Right ventricle myocardium inferior (tissue), 1 donor: ENCODE measurements at regions not wholly inside any gene's neighbourhood (a gene's known extent, or its start where the extent isn't known, plus 50 kb on each side); places are given as distances from the start of the nearest gene placed in this dataset.
"Not testable (repeated sequence)": the region's sequence is repeated elsewhere in the genome, so short reads cannot be mapped to it uniquely, and the experiment has no call there.

Source experiments
- ATAC-seq: fragments of 200-7000 bp; cut with Tn5 transposase; one replicate; pipeline ENCODE4 v1.9.1; 2020; ENCODE audit warnings: mild to moderate bottlenecking, moderate library complexity
- DNase-seq: peaks from one replicate; pipeline ENCODE4 v3.0.0; 2021; ENCODE audit errors: missing footprints
- intact Hi-C: fragments of 100-400 bp; cut with DNase I; formaldehyde crosslinking; loops from one replicate; pipeline ENCODE4 v1.11.0; 2022
- donor health status: DM: no; HTN: yes; CAD: no; lungs with severe emphysema.

DNA sequence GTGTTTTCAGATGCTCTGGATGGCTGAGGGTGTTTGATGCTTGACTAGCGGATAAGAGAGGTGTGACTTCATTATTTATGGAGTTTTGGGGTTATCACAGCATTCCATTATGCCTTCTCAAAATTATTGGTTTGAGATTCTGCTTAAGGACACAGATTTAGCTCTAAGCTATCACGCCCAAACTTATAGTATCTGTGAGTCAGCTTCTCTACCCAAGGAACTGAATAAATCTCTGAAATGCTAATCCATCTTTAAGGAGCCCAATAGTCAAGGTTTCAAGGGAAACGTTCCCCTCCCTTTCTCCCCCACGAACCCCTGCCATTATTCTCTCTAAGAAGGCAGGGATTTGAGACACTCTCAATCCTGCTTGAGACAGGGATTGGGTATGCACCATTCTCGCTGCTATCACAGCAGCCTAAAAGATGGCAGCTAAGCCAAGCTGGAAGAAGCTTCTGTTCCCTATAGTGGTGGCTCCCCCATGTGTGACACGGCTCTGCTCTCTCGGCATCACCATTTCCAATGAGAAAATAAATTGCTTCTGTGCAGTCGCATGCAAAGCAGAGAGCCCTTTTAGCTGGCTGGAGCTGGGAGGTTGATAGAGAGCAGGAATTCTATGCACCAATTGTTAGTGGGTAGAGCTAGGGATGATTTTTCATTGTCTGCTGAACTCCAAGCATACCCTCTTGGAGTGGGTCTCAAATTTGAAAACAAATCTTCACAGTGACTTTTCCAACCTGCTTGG lies 151.1 kb downstream of the IL20RB start:
- DNase-seq (no peak), ATAC-seq (no peak)
- intact Hi-C loops: loop anchor here (5.0 to 10.0 kb wide), 3 partner anchors 836 to 943 kb away; no protein-coding TSS in a partner anchor

DNA sequence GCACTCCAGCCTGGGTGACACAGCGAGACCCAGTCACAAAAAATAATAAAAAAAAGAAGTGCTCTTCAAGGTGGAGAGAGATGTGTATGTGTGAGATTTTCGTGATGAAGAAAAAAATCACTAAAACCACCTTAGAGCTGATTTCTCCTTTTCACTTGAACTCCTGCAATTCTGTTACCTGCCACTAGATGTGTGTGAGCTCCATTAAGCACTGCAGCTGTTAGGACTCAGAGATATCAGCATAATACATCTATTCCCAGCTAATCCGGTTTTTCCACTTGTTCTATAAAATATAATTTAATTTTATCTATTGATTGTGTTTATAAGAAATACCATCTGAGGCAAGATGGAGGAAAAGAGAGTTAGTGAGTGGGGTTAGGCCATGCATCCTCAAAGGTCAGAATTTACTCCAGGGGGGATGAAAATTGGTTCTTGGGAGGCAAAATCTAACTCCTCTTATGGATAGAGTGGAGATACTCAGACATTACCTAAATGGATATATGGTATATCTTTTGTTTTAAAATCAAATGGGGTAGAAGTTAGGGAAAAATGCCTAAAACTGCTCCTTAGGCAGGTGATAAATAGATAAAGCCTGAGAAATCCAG lies 152.7 kb downstream of the IL20RB start:
- ATAC-seq: no peak
- DNase-seq: no peak
- intact Hi-C loops: no loop called here

GRCh38 chr3:137111497-137111896 lies 153.7 kb downstream of the IL20RB start:
- DNase-seq (no peak), ATAC-seq (no peak)
- intact Hi-C loops: no loop called here

DNA sequence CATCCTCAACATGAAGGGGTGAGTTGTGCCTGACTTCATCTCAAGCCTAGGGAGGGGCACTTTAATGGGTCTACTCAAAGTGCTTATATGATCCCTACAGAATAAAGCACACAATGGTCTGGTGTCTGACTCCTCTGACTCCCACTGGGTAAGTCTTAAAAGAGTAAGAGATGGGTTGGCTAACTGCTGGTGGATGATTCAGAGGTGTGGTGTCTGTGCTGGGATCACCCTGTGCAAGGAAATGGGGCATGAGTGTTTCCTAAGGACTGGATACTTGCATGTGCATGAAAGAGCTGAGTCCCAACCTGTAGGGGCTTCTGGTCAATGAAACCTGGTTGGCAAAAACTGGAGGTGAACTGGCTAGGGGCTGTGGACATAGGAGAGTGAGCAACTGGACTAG lies 158.8 kb downstream of the IL20RB start:
- intact Hi-C loops: no loop called here
- no peak for DNase-seq
- ATAC-seq: no peak

- DNase-seq (peak; percentile 28), ATAC-seq (peak; percentile 20)
- intact Hi-C loops: no loop called here
Measured at GRCh38 chr3:137121704-137122314, 164.0 kb downstream of the IL20RB start.

DNA sequence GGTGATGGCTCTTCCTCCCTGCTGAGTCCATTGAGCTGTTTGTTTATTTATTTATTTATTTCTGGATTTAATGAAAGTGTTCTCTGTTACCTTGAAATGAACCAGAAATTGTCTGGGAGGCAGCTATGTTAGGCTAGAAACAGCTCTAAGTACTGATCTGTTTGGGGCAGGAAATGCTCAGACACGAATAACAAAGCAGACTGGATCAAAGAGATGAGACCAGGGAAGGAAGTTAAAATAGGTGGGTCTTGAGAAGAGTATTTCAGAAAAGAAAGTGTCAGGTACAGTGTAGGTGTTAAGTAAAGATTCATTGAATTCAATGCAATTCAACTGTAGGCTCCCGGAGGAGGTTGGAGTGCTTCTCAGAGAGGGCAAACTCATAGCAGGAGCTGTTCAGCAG lies 173.3 kb downstream of the IL20RB start:
- intact Hi-C loops: no loop called here
- DNase-seq: no peak
- no peak for ATAC-seq

DNA sequence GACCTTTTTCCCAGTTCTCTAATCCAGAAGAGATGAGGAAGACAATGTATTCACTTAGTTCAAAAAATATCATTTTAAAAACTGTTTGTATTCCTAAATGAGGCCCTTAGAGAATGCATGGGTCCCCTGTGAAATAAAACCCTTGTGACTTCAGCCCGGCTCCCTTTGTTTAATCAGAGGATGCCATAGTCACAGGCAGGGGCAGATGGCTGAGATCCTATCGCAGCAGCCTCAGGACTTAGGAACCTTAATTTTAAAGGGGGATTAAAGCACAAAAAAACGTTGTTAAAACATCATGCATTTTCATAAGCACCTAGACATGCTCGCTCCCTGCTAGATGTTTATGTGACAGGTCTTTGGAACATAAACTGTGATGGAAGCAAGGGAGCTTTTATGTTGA lies 176.6 kb downstream of the IL20RB start:
- DNase-seq (no peak), ATAC-seq (no peak)
- intact Hi-C loops: no loop called here

DNA sequence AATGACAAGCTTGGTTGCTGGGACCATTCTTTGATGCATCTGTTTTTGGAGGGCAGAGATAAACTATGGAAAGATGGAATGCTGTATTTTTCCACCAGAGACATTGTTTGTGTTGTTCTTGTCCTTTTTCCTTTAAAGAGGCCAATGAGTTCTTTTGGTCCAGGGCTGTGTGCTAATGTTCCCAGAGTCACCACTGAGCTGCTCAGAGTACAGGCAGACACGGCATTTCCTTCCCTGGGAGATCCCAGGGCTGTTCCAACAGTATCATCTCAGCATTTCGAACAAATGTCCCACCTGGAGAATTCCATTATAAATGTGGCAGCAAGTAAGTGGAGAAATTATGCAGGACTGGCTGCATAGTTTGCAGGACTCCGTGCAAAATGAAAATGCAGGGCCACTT lies 190.6 kb downstream of the IL20RB start:
- ATAC-seq: no peak
- DNase-seq: no peak
- intact Hi-C loops: no loop called here

DNA sequence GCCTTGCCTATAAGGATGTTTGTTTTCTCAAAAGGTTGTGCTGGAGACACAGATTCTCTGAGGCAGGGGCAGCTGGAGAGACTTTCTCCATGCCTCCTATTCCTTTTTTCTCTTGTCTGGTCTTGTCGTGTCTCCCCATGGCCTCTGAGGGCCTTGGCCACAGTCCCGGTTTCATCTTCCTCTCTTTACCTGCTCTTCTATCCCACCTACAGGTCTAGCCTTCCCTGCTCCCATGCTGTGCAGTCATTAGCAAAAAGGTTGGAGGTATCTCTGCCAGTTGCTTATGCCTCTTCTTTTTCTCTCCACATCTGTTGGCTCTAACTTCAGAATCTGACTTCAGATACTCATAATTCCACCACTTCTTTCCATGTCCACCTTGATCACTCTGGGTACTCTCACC lies 191.1 kb downstream of the IL20RB start:
- DNase-seq: no peak
- ATAC-seq: no peak
- intact Hi-C loops: no loop called here

DNA sequence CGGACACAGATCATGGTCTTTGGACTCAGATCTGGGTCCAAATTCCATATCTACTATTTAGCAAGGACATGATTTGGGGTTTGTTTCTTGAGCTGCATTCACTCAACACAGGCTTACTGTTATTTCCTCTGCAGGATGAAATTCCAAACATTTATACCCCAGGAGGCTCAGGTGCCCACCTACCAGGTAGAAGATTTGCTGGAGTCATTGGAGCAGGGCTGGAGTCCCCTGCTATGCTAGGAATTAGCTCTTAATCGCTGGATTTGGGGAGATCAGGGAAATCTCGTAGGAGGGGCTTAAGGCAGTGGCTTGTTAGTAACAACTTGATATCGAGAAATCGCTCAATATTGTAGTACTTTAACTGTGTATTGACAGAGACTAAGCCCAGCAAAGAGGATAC lies 193.0 kb downstream of the IL20RB start:
- ATAC-seq (no peak), DNase-seq (no peak)
- intact Hi-C loops: no loop called here

GRCh38 chr3:137153046-137153445 lies 195.3 kb downstream of the IL20RB start:
- intact Hi-C loops, DNase-seq, ATAC-seq: not testable (repeated sequence)

- intact Hi-C loops: no loop called here
- DNase-seq: no peak
- peak; percentile 93 for ATAC-seq
Measured at GRCh38 chr3:137163241-137163871, 205.6 kb downstream of the IL20RB start.

DNA sequence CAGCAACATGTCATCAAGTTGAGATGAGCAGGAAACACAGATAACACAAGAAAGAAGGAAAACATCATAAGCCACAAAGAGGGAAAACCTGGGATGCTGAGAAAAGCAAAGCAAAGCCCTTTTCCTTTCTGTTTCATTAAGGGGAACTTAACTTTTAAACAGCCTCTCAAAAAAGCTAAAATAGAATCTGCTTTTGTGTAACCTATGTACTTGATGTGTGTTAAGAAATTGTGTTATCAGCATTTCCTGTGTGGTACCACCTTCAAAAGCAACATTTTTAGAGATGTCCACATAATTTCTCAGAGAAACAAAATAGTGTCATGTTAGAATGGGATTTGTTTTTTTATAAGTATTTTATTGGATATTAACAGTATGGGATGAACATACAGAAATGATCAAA lies 206.2 kb downstream of the IL20RB start:
- DNase-seq (no peak), ATAC-seq (no peak)
- intact Hi-C loops: no loop called here

GRCh38 chr3:137165117-137165806 lies 207.5 kb downstream of the IL20RB start:
- DNase-seq: no peak
- intact Hi-C loops: no loop called here
- no peak for ATAC-seq

DNA sequence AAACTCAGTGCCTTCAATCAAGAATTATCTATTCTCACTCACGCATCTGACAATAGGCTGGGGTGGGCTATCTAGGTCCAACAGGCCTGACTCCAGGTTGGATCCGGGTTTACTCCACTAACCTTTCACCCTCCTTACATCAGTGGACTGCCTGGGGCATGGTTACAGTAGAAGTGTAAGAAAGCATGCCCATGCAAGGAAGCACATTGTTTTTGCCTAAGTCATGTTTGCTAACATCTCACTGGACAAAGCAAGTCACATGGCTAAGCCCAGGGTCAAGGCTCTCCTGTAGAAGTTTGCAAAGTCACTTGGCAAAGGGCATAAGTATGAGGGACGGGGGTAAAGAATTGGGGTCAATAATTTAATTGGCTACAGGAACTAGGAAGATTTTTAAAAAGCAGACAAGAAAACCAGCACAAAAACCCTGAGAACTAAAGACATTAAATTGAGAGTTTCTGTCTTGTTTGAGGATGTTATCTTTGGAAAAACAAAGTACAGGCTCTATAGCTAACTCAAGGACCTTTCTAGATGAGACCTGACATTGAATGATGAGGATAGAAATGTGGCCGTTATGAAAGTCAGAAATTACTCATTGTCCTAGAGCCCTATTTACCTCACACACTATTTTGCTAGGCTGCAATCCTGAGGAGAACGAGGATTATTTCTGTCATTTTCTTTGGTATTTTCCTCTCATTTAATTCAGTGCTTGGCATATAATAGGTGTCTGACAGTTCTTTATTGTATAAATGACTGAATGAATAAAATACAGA lies 214.2 kb downstream of the IL20RB start:
- intact Hi-C loops: no loop called here
- ATAC-seq (no peak), DNase-seq (no peak)

DNA sequence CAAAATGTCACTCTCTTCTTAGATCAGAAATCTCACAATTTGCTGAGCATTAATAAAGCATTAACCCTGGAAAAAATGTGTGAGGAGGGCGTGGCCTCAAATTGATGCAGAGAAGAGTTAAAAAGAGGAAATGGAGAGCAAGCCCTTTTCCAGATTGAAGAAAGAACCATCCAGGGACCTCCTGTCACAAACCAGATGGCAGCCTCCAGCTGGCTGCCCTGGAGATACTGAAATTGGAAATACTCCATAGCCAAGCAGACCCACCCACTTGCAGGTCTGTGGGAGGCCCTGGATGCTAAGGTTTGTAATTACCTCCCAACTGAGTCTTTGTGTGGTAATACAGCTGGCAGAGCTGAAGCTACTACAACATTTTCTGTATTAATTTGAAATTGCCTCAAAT lies 214.9 kb downstream of the IL20RB start:
- intact Hi-C loops: no loop called here
- DNase-seq (no peak), ATAC-seq (no peak)

- intact Hi-C loops: no loop called here
- DNase-seq (no peak), ATAC-seq (no peak)
Measured at GRCh38 chr3:137174514-137174913, 216.7 kb downstream of the IL20RB start.

DNA sequence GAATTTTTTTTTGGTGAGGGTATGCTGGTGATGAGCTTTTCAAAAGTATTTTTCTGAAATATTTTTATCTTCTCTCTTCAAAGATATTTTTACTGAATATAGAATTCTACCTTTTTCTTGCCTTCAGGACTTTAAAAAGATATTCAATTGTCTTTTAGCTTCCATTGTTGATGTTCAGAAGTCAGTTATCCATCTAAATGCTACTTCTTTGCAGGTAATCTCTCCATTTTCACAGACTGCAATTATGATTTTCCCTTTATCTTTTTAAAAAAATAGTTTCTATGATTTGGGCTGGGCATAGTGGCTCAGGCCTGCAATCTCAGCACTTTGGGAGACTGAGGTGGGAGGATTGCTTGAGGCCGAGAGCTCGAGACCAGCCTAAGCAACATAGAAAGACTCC lies 222.4 kb downstream of the IL20RB start:
- intact Hi-C loops: no loop called here
- no peak for DNase-seq
- ATAC-seq: no peak
